PFSK-1 (cell line): ENCODE measurements at regions not wholly inside any gene's neighbourhood (a gene's known extent, or its start where the extent isn't known, plus 50 kb on each side); places are given as distances from the start of the nearest gene placed in this dataset.

Experiments
- FOXP2 ChIP-seq: optimal IDR thresholded peaks from 2 replicates; pipeline ENCODE3; 2011; ENCODE audit warnings: borderline replicate concordance, control low read depth, inconsistent platforms; ENCODE audit not compliant: insufficient read depth; ENCODE audit errors: extremely low read length, extremely low read depth
- POLR2AphosphoS5 ChIP-seq: IDR thresholded peaks from 2 replicates; pipeline ENCODE4 v1.6.1; 2012; ENCODE audit warnings: low read depth, mild to moderate bottlenecking, control low read depth, low read length, moderate library complexity
- REST ChIP-seq, 2 experiments: IDR thresholded peaks; 2 replicates each; pipeline versions ENCODE4 v1.6.1 to v1.8.0; 2011 to 2012; ENCODE audit warnings: low read depth in 2 of 2, low read length in 2 of 2, control low read depth in 1 of 2, inconsistent platforms in 1 of 2, mild to moderate bottlenecking in 1 of 2, moderate library complexity in 1 of 2; ENCODE audit not compliant: insufficient read depth in 1 of 2
- SIN3A ChIP-seq: IDR thresholded peaks from 2 replicates; pipeline ENCODE4 v1.6.1; 2012; ENCODE audit warnings: mild to moderate bottlenecking, low read length, moderate library complexity, borderline replicate concordance; ENCODE audit not compliant: insufficient read depth
- TAF1 ChIP-seq: IDR thresholded peaks from 2 replicates; pipeline ENCODE4 v1.6.1; 2012; ENCODE audit warnings: low read length, control low read depth, borderline replicate concordance; ENCODE audit not compliant: insufficient read depth

- TF ChIP-seq REST (IDR thresholded peaks at IDR 0.05; ENCODE audit: insufficient read depth in 1 of 2, low read depth in 2 of 2, low read length in 2 of 2) (no peak), TAF1 (no peak), POLR2AphosphoS5 (no peak), SIN3A (no peak), FOXP2 (no peak)
These were observed 98.2 kb upstream of the RASA1 start for GRCh38 chr5:87169300-87169991.
